H9 (cell line): ENCODE measurements at regions not wholly inside any gene's neighbourhood (a gene's known extent, or its start where the extent isn't known, plus 50 kb on each side); places are given as distances from the start of the nearest gene placed in this dataset.

Experiments
- DNase-seq: peaks from one replicate; pipeline ENCODE4 v3.0.0-alpha.2; 2017
- H2AFZ ChIP-seq: one replicate; pipeline ENCODE4 v1.6.1; 2013; ENCODE audit warnings: mild to moderate bottlenecking, low read length, control low read depth, moderate library complexity
- H2AK5ac ChIP-seq: 2 replicates; pipeline ENCODE4 v1.6.1; 2013; ENCODE audit warnings: low read length, control low read depth, mixed read lengths; ENCODE audit not compliant: insufficient read length
- H2BK120ac ChIP-seq: one replicate; pipeline ENCODE4 v1.6.1; 2013; ENCODE audit warnings: low read depth, mild to moderate bottlenecking, low read length, control low read depth, inconsistent platforms; ENCODE audit not compliant: poor library complexity, severe bottlenecking
- H2BK12ac ChIP-seq: 2 replicates; pipeline ENCODE4 v1.6.1; 2013; ENCODE audit warnings: low read length, control low read depth, mixed read lengths, low read depth; ENCODE audit not compliant: insufficient read length
- H2BK15ac ChIP-seq: 2 replicates; pipeline ENCODE4 v1.6.1; 2013; ENCODE audit warnings: low read depth, low read length, control low read depth
- H2BK20ac ChIP-seq: one replicate; pipeline ENCODE4 v1.6.1; 2013; ENCODE audit warnings: low read depth, mild to moderate bottlenecking, low read length, control low read depth, inconsistent platforms; ENCODE audit not compliant: poor library complexity, severe bottlenecking
- H2BK5ac ChIP-seq: 2 replicates; pipeline ENCODE4 v1.6.1; 2013; ENCODE audit warnings: low read length, control low read depth, mixed read lengths; ENCODE audit not compliant: insufficient read length
- H3K14ac ChIP-seq: 2 replicates; pipeline ENCODE4 v1.6.1; 2013; ENCODE audit warnings: low read length, control low read depth; ENCODE audit not compliant: insufficient read depth
- H3K18ac ChIP-seq: 2 replicates; pipeline ENCODE4 v1.6.1; 2013; ENCODE audit warnings: low read depth, mild to moderate bottlenecking, mixed read lengths, low read length, control low read depth; ENCODE audit not compliant: insufficient read length
- H3K23ac ChIP-seq: 2 replicates; pipeline ENCODE4 v1.6.1; 2013; ENCODE audit warnings: low read length, control low read depth, mixed read lengths, low read depth; ENCODE audit not compliant: insufficient read length
- H3K23me2 ChIP-seq: 2 replicates; pipeline ENCODE4 v1.6.1; 2013; ENCODE audit warnings: low read depth, mild to moderate bottlenecking, mixed read lengths, low read length, control low read depth; ENCODE audit not compliant: insufficient read length, poor library complexity, severe bottlenecking
- H3K27ac ChIP-seq: 2 replicates; pipeline ENCODE4 v1.5.1; 2013; ENCODE audit warnings: low read length, control low read depth, mixed read lengths, low read depth; ENCODE audit not compliant: insufficient read length
- H3K27me3 ChIP-seq: 2 replicates; pipeline ENCODE4 v1.6.1; 2013; ENCODE audit warnings: low read length, control low read depth, inconsistent platforms; ENCODE audit not compliant: insufficient read depth
- H3K4ac ChIP-seq: 2 replicates; pipeline ENCODE4 v1.6.1; 2013; ENCODE audit warnings: low read depth, mild to moderate bottlenecking, control low read depth, inconsistent platforms, low read length, moderate library complexity
- H3K4me1 ChIP-seq: 2 replicates; pipeline ENCODE4 v1.6.1; 2013; ENCODE audit warnings: low read length, control low read depth, inconsistent platforms; ENCODE audit not compliant: insufficient read depth
- H3K4me2 ChIP-seq: 2 replicates; pipeline ENCODE4 v1.6.1; 2013; ENCODE audit warnings: low read length, control low read depth, mixed read lengths; ENCODE audit not compliant: insufficient read length, insufficient read depth
- H3K56ac ChIP-seq: 2 replicates; pipeline ENCODE4 v1.6.1; 2013; ENCODE audit warnings: low read depth, mild to moderate bottlenecking, mixed read lengths, low read length, control low read depth; ENCODE audit not compliant: insufficient read length
- H3K79me1 ChIP-seq: 2 replicates; pipeline ENCODE4 v1.6.1; 2013; ENCODE audit warnings: low read depth, mild to moderate bottlenecking, moderate library complexity, low read length, control low read depth, inconsistent platforms; ENCODE audit not compliant: insufficient read depth, poor library complexity, severe bottlenecking
- H3K79me2 ChIP-seq: 2 replicates; pipeline ENCODE4 v1.6.1; 2013; ENCODE audit warnings: low read length, control low read depth, inconsistent platforms; ENCODE audit not compliant: insufficient read depth
- H3K9ac ChIP-seq: 2 replicates; pipeline ENCODE4 v1.6.1; 2013; ENCODE audit warnings: low read length, control low read depth, mixed read lengths; ENCODE audit not compliant: insufficient read length; ENCODE audit errors: extremely low read depth
- H3K9me3 ChIP-seq: one replicate; pipeline ENCODE4 v1.6.1; 2013; ENCODE audit warnings: low read depth, low read length, inconsistent platforms; ENCODE audit not compliant: control insufficient read depth
- H3T11ph ChIP-seq: one replicate; pipeline ENCODE4 v1.6.1; 2013; ENCODE audit warnings: mild to moderate bottlenecking, low read length, control low read depth, inconsistent platforms
- H4K20me1 ChIP-seq: one replicate; pipeline ENCODE4 v1.6.1; 2013; ENCODE audit not compliant: control insufficient read depth, insufficient read length, insufficient read depth
- H4K5ac ChIP-seq: 2 replicates; pipeline ENCODE4 v1.6.1; 2013; ENCODE audit warnings: low read depth, mild to moderate bottlenecking, mixed read lengths, low read length, control low read depth; ENCODE audit not compliant: insufficient read length
- H4K8ac ChIP-seq: replicated peaks from 2 replicates; pipeline ENCODE4 v1.6.1; 2013; ENCODE audit warnings: low read length, control low read depth, mixed read lengths, low read depth; ENCODE audit not compliant: insufficient read length
- H4K91ac ChIP-seq: 2 replicates; pipeline ENCODE4 v1.6.1; 2013; ENCODE audit warnings: low read depth, mild to moderate bottlenecking, moderate library complexity, mixed read lengths, low read length, control low read depth; ENCODE audit not compliant: insufficient read length
- H3K27ac Mint-ChIP-seq, 3 experiments: 2 replicates in 2 of 3; 3 replicates in 1 of 3; pipeline ENCODE4 v1.8.0; 2020 to 2021; ENCODE audit warnings: mixed read lengths in 3 of 3, mild to moderate bottlenecking in 1 of 3, moderate library complexity in 1 of 3
- H3K27me3 Mint-ChIP-seq: 2 replicates; pipeline ENCODE4 v1.8.0; 2021; ENCODE audit warnings: low read depth, mild to moderate bottlenecking, moderate library complexity, mixed read lengths
- H3K36me3 Mint-ChIP-seq, 3 experiments: 2 replicates in 2 of 3; 3 replicates in 1 of 3; pipeline ENCODE4 v1.8.0; 2020 to 2021; ENCODE audit warnings: low read depth in 3 of 3, mixed read lengths in 3 of 3; ENCODE audit not compliant: insufficient read depth in 1 of 3
- H3K4me1 Mint-ChIP-seq, 2 experiments: 2 replicates each; pipeline ENCODE4 v1.8.0; 2020; ENCODE audit warnings: mixed read lengths in 2 of 2
- H3K4me3 Mint-ChIP-seq, 2 experiments: 2 replicates in 1 of 2; 3 replicates in 1 of 2; pipeline ENCODE4 v1.8.0; 2020 to 2021; ENCODE audit warnings: mild to moderate bottlenecking in 2 of 2, mixed read lengths in 2 of 2, moderate library complexity in 1 of 2
- H3K9me3 Mint-ChIP-seq, 2 experiments: 2 replicates in 1 of 2; 3 replicates in 1 of 2; pipeline ENCODE4 v1.8.0; 2020; ENCODE audit warnings: mild to moderate bottlenecking in 2 of 2, mixed read lengths in 2 of 2, moderate library complexity in 1 of 2
- WGBS: extraction: QIAGEN DNeasy Blood & Tissue Kit; methylation state at CpG from one replicate; pipeline ENCODE4 v1.1.7; 2013; ENCODE audit warnings: missing lambda C conversion rate, low lambda C conversion rate, mixed read lengths; ENCODE audit not compliant: insufficient read length; ENCODE audit errors: extremely low coverage; 5-methylcytosine and 5-hydroxymethylcytosine counted together
- TF ChIP-seq, protein P1 (sequence below): fragments of 200-600 bp; sonication (generic); conservative IDR thresholded peaks from 3 replicates; pipeline ENCODE4 v1.8.0; 2021; ENCODE audit warnings: antibody characterized with exemption, mild to moderate bottlenecking

DNA sequence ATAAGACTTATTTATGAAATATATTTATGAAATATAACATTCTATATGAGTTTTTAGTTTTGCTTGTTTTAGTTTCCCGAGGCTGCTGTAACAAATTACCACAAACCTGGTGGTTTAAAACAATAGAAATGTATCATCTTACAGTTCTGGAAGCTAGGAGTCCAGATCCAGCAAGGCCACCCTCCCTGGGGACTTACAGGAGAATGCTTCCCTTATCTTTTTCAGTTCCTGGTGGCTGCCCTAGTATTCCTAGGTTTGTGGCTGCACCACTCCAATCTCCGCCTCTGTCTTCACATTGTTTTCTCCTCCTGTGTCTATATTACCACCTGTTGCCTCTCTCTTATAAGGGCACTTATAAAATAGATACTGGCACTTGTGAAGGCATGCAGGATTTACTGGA is 877.8 kb downstream of the TUSC7 start:
- Mint-ChIP-seq H3K27me3 (no peaks in the 10 kb centered on the region), H3K4me3 (no peak overlapping the region), H3K9me3 (no peaks in the 10 kb centered on the region), H3K27ac (0 out of 7 replicates have a peak overlapping the region, but pooled peaks of 1 of the 3 experiments have one; percentile 13), H3K36me3 (no peaks in the 10 kb centered on the region), H3K4me1 (peaks cover 16 to 19% of the 10 kb centered on the region in 2 experiments)
- H3K27ac ChIP-seq = no peak overlapping the region
- H3K79me2 ChIP-seq = no peaks in the 10 kb centered on the region
- no peak overlapping the region for H3K4ac ChIP-seq
- no peak overlapping the region for H2BK120ac ChIP-seq
- no peak overlapping the region for H4K91ac ChIP-seq
- no peaks in the 10 kb centered on the region for H3K79me1 ChIP-seq
- no peak overlapping the region for H2BK15ac ChIP-seq
- H4K20me1 ChIP-seq = no peaks in the 10 kb centered on the region
- no peak overlapping the region for H3K18ac ChIP-seq
- no peak overlapping the region for H3T11ph ChIP-seq
- H2BK20ac ChIP-seq = no peak overlapping the region
- no peak overlapping the region for H4K8ac ChIP-seq
- H3K23me2 ChIP-seq = no peaks in the 10 kb centered on the region
- no peaks in the 10 kb centered on the region for H3K4me1 ChIP-seq
- no peak overlapping the region for H3K4me2 ChIP-seq
- no peak for DNase-seq
- WGBS = no CpG with 5 or more reads among the region's 2 CpGs
- no peak overlapping the region for H3K23ac ChIP-seq
- no peaks in the 10 kb centered on the region for H3K27me3 ChIP-seq
- H4K5ac ChIP-seq = no peak overlapping the region
- H3K9me3 ChIP-seq = no peaks in the 10 kb centered on the region
- H3K56ac ChIP-seq = no peak overlapping the region
- no peak overlapping the region for H2BK12ac ChIP-seq
- H3K14ac ChIP-seq = no peak overlapping the region
- no peak overlapping the region for H3K9ac ChIP-seq
- H2AK5ac ChIP-seq = no peak overlapping the region
- H2AFZ ChIP-seq = no peak overlapping the region
- TF ChIP-seq, protein P1, sequence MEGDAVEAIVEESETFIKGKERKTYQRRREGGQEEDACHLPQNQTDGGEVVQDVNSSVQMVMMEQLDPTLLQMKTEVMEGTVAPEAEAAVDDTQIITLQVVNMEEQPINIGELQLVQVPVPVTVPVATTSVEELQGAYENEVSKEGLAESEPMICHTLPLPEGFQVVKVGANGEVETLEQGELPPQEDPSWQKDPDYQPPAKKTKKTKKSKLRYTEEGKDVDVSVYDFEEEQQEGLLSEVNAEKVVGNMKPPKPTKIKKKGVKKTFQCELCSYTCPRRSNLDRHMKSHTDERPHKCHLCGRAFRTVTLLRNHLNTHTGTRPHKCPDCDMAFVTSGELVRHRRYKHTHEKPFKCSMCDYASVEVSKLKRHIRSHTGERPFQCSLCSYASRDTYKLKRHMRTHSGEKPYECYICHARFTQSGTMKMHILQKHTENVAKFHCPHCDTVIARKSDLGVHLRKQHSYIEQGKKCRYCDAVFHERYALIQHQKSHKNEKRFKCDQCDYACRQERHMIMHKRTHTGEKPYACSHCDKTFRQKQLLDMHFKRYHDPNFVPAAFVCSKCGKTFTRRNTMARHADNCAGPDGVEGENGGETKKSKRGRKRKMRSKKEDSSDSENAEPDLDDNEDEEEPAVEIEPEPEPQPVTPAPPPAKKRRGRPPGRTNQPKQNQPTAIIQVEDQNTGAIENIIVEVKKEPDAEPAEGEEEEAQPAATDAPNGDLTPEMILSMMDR = no peak
- H2BK5ac ChIP-seq = no peak overlapping the region
